ENCODE measurements at regions not wholly inside any gene's neighbourhood (a gene's known extent, or its start where the extent isn't known, plus 50 kb on each side); places are given as distances from the start of the nearest gene placed in this dataset.

GRCh38 chrX:16496175-16496574, 153.8 kb upstream of the S100G start:
- no peak for DNase-seq (ENCODE audit: low read depth in 2 of 2)

- no peak for DNase-seq (ENCODE audit: low read depth in 2 of 2)
Observed at GRCh38 chrX:16511796-16512776, 137.9 kb upstream of the S100G start.

GRCh38 chrX:16516232-16516876, 133.6 kb upstream of the S100G start:
- no peak for DNase-seq (ENCODE audit: low read depth in 2 of 2)

GRCh38 chrX:16517039-16517605, 132.8 kb upstream of the S100G start:
- no peak for DNase-seq (ENCODE audit: low read depth in 2 of 2)

DNA sequence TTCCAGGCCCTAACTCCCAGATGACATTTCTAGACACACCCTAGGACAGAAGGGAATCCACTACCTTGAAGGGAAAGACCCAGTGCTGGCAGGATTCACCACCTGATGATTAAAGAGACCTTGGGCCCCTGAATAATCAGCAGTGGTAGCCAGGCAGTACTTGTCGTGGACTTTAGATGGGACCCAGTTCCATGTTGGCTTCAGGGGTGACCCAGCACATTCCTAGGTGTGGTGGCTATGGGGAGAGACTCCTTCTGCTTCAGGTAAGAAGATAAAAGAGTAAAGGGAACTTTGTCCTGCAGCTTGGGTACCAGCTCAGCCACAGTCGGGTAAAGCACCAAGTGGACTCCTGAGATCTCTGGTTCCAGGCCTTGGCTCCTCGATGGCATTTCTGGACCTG, 131.8 kb upstream of the S100G start:
- DNase-seq (ENCODE audit: low read depth in 2 of 2), result no peak

DNA sequence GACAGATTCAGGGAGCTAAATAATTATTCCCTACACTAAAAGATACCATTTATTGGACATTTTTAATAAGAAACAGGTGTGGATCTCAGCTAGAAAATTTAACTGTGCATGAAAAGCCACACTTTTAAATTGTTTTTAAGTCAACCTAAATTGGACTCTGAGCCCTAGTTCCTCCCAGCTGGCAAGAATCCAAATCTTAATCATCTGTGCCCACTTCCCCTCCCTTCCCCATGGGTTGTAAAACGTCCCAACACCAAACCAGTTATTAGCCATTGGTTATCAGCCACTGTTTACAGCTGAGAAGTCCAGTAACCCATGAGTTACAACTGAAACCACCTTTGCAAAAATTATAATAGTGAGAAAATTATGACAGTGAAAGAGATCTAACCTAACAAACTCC, 125.6 kb upstream of the S100G start:
- DNase-seq (ENCODE audit: low read depth in 2 of 2), result no peak

DNA sequence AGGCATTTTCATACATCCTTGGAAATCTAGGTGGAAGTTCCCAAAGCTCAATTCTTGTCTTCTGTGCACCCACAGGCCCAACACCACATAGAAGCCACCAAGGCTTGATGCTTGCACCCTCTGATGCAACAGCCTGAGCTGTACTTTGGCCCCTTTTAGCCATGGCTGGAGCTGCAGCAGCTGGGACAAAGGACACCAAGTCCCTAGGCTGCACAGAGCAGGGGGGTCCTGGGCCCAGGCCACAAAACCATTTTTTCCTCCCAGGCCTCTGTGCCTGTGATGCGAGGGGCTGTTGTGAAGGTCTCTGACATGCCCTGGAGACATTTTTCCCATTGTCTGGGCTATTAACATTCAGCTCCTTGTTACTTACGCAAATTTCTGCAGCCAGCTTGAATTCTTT, 124.0 kb upstream of the S100G start:
- DNase-seq (ENCODE audit: low read depth in 2 of 2), result no peak

- DNase-seq (ENCODE audit: low read depth in 2 of 2), result peak; percentile 1 to 4
Observed at GRCh38 chrX:16528620-16529019, 121.3 kb upstream of the S100G start.
